ENCODE measurements at regions not wholly inside any gene's neighbourhood (a gene's known extent, or its start where the extent isn't known, plus 50 kb on each side); places are given as distances from the start of the nearest gene placed in this dataset.
A peak's percentile ranks its signal among the peaks of the same experiment; 100 is the strongest.

GRCh38 chr14:56512521-56512920, 67.1 kb upstream of the TMEM260 start:
- H3K27ac ChIP-seq, result no peak overlapping the region
- H3K36me3 ChIP-seq (replicated peaks), result no peaks in the 10 kb centered on the region
- in situ Hi-C loops (cut with HindIII; ENCODE audit: low pct_ligation_motif_present, low sequenced_read_pairs), result no loop called here
- TF ChIP-seq CTCF (IDR thresholded peaks at IDR 0.05; ENCODE audit: low read depth, low read length, missing control alignments), result no peak
- H3K27me3 ChIP-seq (replicated peaks), result no peaks in the 10 kb centered on the region
- DNase-seq, result no peak
- no peak overlapping the region for H3K4me3 ChIP-seq (ENCODE audit: low read depth, low read length)

DNA sequence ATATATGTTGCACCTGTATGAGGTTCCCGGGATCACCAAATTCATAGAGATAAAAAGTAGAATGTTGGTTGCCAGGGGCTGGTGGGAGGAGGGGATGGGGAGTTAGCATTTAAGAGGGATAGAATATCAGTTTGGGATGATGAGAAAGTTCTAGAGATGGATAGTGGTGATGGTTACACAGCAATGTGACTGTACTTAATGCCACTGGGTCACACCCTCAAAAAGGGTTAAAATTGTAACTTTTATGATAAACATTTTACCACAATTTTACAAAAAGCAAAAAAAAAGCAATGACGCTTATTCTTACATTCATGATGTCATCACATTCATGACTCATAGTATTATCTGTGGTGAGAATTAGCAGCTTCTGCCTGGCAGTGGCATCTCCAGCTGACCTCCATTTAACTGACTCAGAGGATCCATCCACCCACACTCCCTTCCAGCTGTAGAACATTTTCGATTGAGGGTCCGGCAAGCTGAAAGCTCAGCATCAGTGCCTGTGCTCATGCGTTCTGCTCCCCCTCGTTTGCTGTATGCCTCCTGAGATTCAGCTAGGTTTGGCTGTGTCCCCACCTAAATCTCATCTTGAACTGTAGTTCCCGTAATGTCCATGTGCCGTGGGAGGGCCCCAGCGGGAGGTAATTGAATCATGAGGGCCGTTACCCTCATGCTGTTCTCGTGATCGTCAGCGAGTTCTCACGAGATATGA, 64.8 kb upstream of the TMEM260 start:
- in situ Hi-C loops (cut with HindIII; ENCODE audit: low pct_ligation_motif_present, low sequenced_read_pairs), result no loop called here
- H3K27me3 ChIP-seq (replicated peaks), result no peaks in the 10 kb centered on the region
- no peak for TF ChIP-seq CTCF (IDR thresholded peaks at IDR 0.05; ENCODE audit: low read depth, low read length, missing control alignments)
- H3K4me3 ChIP-seq (ENCODE audit: low read depth, low read length), result no peak overlapping the region
- DNase-seq, result peak; percentile 32
- H3K27ac ChIP-seq, result no peak overlapping the region
- H3K36me3 ChIP-seq (replicated peaks), result no peaks in the 10 kb centered on the region

DNA sequence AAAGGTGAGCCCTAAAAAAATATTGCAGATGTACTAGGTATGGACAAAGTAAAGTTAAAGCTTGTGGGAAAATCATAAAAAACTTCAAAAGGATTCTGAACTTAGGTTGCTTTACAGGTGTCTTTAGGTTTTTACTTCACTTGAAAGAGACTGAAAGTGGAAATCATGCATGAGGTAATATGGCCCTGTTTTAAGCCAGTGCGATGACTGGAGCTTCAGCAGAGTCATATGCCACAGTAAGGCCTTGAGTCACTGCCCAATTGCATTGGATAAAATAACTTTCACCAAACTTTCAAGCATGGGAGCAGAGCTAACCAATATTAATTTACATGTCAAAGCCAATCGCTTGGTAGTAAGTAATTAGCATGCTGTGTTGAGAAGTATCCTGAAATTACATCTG, 63.9 kb upstream of the TMEM260 start:
- TF ChIP-seq CTCF (IDR thresholded peaks at IDR 0.05; ENCODE audit: low read depth, low read length, missing control alignments), result no peak
- no peaks in the 10 kb centered on the region for H3K27me3 ChIP-seq (replicated peaks)
- in situ Hi-C loops (cut with HindIII; ENCODE audit: low pct_ligation_motif_present, low sequenced_read_pairs), result no loop called here
- H3K4me3 ChIP-seq (ENCODE audit: low read depth, low read length), result no peak overlapping the region
- DNase-seq, result no peak
- no peak overlapping the region for H3K27ac ChIP-seq
- H3K36me3 ChIP-seq (replicated peaks), result no peaks in the 10 kb centered on the region

DNA sequence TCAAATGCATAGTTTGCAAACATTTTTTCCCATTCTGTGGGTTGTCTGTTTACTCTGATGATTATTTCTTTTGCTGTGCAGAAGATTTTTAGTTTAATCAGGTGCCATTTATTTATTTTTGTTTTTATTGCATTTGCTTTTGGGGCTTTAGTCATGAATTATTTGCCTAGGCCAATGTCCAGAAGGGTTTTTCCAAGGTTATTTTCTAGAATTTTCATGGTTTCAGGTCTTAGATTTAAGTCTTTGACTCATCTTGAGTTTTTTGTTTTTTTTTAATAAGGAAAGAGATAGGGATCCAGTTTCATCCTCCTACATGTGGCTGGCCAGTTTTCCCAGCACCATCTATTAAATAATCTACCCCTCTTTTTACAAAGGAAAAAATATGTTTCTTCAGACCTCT, 57.2 kb upstream of the TMEM260 start:
- DNase-seq, result no peak
- Histone ChIP-seq H3K27me3 (replicated peaks) (no peaks in the 10 kb centered on the region), H3K4me3 (ENCODE audit: low read depth, low read length) (no peak overlapping the region), H3K27ac (no peak overlapping the region), H3K36me3 (replicated peaks) (no peaks in the 10 kb centered on the region)
- in situ Hi-C loops (cut with HindIII; ENCODE audit: low pct_ligation_motif_present, low sequenced_read_pairs), result no loop called here
- no peak for TF ChIP-seq CTCF (IDR thresholded peaks at IDR 0.05; ENCODE audit: low read depth, low read length, missing control alignments)

DNA sequence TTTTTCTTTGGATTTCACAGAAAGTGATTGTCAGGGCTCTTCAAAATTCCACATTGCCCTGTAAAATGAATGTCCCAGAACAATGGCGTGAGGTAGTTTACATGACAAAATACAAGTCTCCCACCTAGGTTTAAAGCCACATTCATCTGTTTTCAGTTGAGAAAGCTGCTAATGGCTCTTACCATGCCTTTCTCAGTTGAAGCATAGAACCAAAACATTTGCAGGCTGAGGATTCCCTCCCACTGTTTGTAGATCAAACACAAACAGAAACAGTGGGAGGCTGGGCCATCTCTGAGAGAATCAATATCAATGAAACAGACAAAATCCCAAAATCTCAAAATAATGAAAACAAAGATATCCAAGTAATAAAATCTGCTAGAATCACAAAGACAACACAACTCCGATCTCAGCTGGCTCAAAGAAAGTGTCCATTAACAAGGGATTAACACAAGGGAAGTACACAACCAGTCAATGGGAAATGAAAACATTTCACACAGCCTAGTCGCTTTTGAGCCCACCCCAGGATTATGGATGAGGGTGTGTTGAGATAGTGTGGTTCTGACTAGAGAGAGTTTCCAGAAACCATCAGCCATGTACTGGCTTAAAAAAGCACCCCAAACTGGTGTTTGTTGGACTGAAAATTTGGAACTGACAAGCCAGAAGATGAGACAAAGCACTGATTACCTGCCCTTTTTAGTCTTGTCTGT, 54.5 kb upstream of the TMEM260 start:
- Histone ChIP-seq H3K4me3 (ENCODE audit: low read depth, low read length) (no peak overlapping the region), H3K36me3 (replicated peaks) (no peaks in the 10 kb centered on the region), H3K27me3 (replicated peaks) (no peaks in the 10 kb centered on the region), H3K27ac (no peak overlapping the region)
- no peak for TF ChIP-seq CTCF (IDR thresholded peaks at IDR 0.05; ENCODE audit: low read depth, low read length, missing control alignments)
- in situ Hi-C loops (cut with HindIII; ENCODE audit: low pct_ligation_motif_present, low sequenced_read_pairs), result no loop called here
- no peak for DNase-seq

Measured in brain microvascular endothelial cell (primary cell).